HCT116 (cell line): ENCODE measurements at regions not wholly inside any gene's neighbourhood (a gene's known extent, or its start where the extent isn't known, plus 50 kb on each side); places are given as distances from the start of the nearest gene placed in this dataset.
"Not testable (repeated sequence)": the region's sequence is repeated elsewhere in the genome, so short reads cannot be mapped to it uniquely, and the experiment has no call there.

Source experiments
- CEBPB ChIP-seq: IDR thresholded peaks from 2 replicates; pipeline ENCODE4 v1.6.1; 2012; ENCODE audit warnings: low read depth
- CTCF ChIP-seq, 3 experiments: fragments of 200-600 bp in 1 of 3; sonication (generic) in 1 of 3; IDR thresholded peaks in 2 of 3; conservative IDR thresholded peaks in 1 of 3; 2 replicates each; pipeline ENCODE4 v1.5.1; 2012 to 2017; ENCODE audit warnings: low read depth in 2 of 3, low read length in 2 of 3, antibody characterized with exemption in 1 of 3, borderline replicate concordance in 1 of 3, control low read depth in 1 of 3, mild to moderate bottlenecking in 1 of 3, mixed read lengths in 1 of 3, mixed run types in 1 of 3, moderate library complexity in 1 of 3; ENCODE audit not compliant: insufficient read depth in 1 of 3
- MAX ChIP-seq: IDR thresholded peaks from 2 replicates; pipeline ENCODE4 v1.6.1; 2012
- RAD21 ChIP-seq: IDR thresholded peaks from 2 replicates; pipeline ENCODE4 v1.6.1; 2012; ENCODE audit warnings: low read depth, mild to moderate bottlenecking
- REST ChIP-seq: IDR thresholded peaks from 2 replicates; pipeline ENCODE4 v1.6.1; 2012; ENCODE audit warnings: low read depth

- TF ChIP-seq CTCF (IDR thresholded peaks at IDR 0.05 in 2 of 3, conservative IDR thresholded peaks at IDR 0.05 in 1 of 3; ENCODE audit: borderline replicate concordance in 1 of 3, insufficient read depth in 1 of 3, low read depth in 2 of 3, low read length in 2 of 3); REST: not testable (repeated sequence)
- peak; percentile 41; the same call in 1 of the 2 replicates for TF ChIP-seq CEBPB
- TF ChIP-seq RAD21, result peak; percentile 14; the same call in 1 of the 2 replicates
- peak; percentile 41; the same call in 1 of the 2 replicates for TF ChIP-seq MAX
These were observed 95.4 kb upstream of the CAB39 start for GRCh38 chr2:230617256-230617706.
